Fibroblast of skin of left biceps (primary cell): ENCODE measurements at regions not wholly inside any gene's neighbourhood (a gene's known extent, or its start where the extent isn't known, plus 50 kb on each side); places are given as distances from the start of the nearest gene placed in this dataset.

Experiments
- DNase-seq, 2 experiments: peaks; one replicate each; pipeline ENCODE4 v3.0.0-alpha.2; 2013; ENCODE audit warnings: low read depth in 2 of 2

DNA sequence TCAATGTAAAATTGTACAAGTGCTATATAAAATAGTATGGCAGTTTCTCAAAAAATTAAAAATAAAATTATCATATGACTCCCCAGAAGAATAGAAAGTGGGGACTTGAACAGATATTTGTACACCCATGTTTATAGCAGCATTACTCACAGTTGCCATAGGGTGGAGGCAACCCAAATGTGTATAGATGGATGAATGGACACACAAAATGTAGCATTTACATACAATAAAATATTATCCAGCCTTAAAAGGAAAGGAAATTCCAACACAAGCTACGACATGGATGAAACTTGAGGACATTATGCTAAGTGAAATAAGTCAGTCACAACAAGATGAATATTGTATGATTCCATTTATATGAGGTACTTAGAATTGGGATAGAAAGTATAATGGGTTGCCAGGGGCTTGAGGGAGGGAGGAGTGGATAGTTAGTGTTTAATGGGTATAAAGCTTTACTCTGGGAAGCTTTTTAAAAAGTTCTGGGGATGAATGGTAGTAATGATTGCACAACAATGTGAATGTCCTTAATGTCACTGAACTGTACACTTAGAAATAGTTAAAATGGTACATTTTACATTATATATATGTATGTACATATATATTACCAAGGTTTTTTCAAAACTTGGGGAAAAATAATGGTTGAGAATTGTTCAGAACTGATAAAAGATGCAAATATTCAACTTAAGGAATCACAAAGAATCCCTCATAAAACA lies 53.0 kb upstream of the ADORA3 start:
- DNase-seq: no peak

DNA sequence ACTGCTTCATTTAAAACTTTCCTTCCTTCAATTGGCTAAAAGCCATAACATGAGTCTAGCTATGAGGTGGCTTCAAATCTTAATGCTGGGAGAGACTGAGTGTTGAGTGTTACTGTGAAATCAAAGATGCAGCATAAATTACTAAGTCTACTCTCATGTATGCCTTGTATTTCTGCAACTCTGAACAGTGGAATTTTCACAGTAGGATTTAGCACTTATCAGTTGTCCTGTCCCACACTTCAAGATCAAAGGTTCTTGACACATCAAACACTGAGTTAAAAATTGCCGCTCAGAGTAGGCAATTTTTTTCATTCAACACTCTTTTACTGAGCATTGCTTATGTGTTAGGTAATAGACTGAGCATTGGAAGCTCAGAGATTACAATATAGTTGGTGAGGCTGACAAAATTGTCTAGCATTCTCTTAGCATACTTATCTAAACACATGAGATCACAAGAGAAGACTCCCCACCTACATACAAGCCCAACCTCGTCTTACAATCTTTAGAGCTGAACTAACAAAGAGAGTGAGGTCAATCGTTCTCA lies 56.4 kb upstream of the ADORA3 start:
- no peak for DNase-seq

DNA sequence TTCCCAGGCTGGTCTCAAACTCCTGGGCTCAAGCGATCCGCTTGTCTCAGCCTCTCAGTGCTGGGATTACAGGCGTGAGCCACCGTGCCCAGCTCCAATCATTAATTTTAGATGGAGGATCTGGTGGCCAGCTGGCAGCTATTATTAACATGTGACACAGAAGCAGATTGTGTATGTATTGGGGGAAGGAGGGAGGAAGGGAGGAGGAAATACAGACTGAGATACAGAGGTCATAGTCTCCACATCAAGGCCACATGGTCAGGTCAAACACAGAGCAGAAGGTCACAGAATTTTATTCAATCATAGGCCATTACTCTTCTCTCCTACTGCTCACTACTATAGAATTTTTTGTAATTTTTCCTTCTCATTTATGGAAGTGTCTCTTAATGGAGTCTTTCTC lies 57.9 kb upstream of the ADORA3 start:
- no peak for DNase-seq

DNA sequence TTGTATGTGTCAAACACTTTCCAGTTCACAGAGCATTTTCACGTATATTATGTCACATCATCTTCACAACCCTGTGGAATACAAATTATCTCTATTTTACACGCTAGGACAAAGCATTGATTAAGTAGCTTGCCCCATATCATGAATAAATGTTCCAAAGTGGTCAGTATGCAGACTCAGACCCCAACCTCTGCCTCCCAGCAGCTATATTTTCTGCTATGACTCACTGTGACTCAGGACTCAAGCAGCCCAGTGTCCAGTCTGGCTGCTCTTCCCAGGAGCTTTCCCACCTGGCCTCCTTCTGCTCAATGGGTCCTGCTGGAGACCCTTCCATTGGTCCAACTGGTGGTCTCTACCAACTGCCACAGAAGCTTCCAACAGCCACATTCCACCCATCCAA lies 56.0 kb upstream of the RAP1A start:
- DNase-seq: no peak

DNA sequence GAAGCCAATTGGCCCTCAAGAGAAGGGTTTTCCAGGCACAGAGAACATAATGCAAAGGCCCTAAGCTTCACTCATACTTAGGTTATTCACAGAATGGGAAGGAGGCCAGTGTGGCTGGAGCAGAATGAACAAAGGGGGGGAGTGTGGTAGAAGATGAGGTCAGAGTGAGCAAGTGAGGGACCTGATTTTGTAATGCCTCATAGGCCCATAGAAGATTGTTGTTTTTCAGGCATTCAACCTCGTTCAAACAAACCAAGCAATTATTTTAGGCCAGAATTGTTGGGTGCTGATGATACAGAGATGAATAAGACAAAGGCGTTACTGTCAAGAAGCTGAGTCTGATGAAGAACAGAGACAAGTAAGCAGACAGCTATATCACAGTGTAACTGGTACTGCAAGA lies 54.5 kb upstream of the RAP1A start:
- peak in 1 of 2 experiments; percentile 53 for DNase-seq

DNA sequence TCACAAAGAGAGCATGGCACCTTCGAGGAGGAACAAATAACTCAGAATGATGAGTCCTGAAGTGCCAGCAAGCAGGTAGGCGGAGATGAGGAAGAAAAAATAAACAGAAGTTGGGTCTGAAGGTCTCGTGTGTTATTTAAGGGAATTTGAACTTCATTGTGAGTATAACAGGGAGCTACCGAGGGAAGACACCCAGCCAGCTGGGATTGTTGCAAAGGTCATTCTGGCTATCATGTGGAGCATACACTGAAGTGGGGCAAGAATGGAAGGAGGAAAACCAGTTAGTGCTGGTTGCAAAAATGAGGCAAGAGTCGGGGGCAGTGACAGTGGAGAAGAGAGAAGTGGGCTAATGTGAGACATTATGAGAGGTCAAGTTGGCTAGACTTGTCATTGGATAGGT lies 53.6 kb upstream of the RAP1A start:
- no peak for DNase-seq

DNA sequence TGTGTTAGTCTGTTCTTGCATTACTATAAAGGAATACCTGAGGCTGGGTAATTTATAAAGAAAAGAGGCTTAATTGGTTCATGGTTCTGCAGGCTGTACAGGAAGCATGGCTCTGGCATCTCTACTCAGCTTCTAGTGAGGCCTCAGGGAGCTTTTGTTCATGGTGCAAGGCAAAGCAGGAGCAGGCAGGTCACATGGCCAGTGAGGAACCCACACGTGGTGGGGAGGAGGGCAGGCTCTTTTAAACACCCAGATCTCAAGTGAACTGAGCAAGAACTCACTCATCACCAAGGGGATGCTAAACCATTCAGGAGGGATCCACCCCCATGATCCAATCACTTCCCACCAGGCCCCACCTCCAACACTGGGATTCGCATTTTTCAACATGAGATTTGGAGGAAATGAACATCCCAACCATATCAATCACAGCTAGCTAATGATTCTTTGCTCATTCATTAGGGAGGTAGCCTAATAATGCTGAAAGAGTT lies 51.4 kb upstream of the RAP1A start:
- no peak for DNase-seq
